ENCODE measurements at regions not wholly inside any gene's neighbourhood (a gene's known extent, or its start where the extent isn't known, plus 50 kb on each side); places are given as distances from the start of the nearest gene placed in this dataset.
"Not testable (repeated sequence)": the region's sequence is repeated elsewhere in the genome, so short reads cannot be mapped to it uniquely, and the experiment has no call there.

- DNase-seq (ENCODE audit: low spot score) (no peak), ATAC-seq (ENCODE audit: low read depth) (no peak)
- TF ChIP-seq, protein P1, sequence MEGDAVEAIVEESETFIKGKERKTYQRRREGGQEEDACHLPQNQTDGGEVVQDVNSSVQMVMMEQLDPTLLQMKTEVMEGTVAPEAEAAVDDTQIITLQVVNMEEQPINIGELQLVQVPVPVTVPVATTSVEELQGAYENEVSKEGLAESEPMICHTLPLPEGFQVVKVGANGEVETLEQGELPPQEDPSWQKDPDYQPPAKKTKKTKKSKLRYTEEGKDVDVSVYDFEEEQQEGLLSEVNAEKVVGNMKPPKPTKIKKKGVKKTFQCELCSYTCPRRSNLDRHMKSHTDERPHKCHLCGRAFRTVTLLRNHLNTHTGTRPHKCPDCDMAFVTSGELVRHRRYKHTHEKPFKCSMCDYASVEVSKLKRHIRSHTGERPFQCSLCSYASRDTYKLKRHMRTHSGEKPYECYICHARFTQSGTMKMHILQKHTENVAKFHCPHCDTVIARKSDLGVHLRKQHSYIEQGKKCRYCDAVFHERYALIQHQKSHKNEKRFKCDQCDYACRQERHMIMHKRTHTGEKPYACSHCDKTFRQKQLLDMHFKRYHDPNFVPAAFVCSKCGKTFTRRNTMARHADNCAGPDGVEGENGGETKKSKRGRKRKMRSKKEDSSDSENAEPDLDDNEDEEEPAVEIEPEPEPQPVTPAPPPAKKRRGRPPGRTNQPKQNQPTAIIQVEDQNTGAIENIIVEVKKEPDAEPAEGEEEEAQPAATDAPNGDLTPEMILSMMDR (IDR thresholded peaks at IDR 0.05; ENCODE audit: poor library complexity, severe bottlenecking): no peak
- H3K9me3 ChIP-seq (ENCODE audit: severe bottlenecking): no peaks in the 10 kb centered on the region
- H3K27ac ChIP-seq (ENCODE audit: poor library complexity, severe bottlenecking): no peak overlapping the region
- no peaks in the 10 kb centered on the region for H3K36me3 ChIP-seq (ENCODE audit: low read depth)
- no peaks in the 10 kb centered on the region for H3K27me3 ChIP-seq (ENCODE audit: insufficient read depth, poor library complexity, severe bottlenecking)
- H3K4me3 ChIP-seq (ENCODE audit: severe bottlenecking): no peak overlapping the region
- H3K4me1 ChIP-seq (ENCODE audit: insufficient read depth, poor library complexity, severe bottlenecking): no peaks in the 10 kb centered on the region
Measured at GRCh38 chr3:72068621-72069020, 283.7 kb upstream of the PROK2 start.

- DNase-seq (ENCODE audit: low spot score): no peak
- H3K27ac ChIP-seq (ENCODE audit: poor library complexity, severe bottlenecking): no peak overlapping the region
- ATAC-seq (ENCODE audit: low read depth): no peak
- no peaks in the 10 kb centered on the region for H3K4me1 ChIP-seq (ENCODE audit: insufficient read depth, poor library complexity, severe bottlenecking)
- no peaks in the 10 kb centered on the region for H3K36me3 ChIP-seq (ENCODE audit: low read depth)
- TF ChIP-seq, protein P1 (IDR thresholded peaks at IDR 0.05; ENCODE audit: poor library complexity, severe bottlenecking): no peak
- no peak overlapping the region for H3K4me3 ChIP-seq (ENCODE audit: severe bottlenecking)
- H3K9me3 ChIP-seq (ENCODE audit: severe bottlenecking): no peaks in the 10 kb centered on the region
- H3K27me3 ChIP-seq (ENCODE audit: insufficient read depth, poor library complexity, severe bottlenecking): no peaks in the 10 kb centered on the region
Measured at GRCh38 chr3:72067721-72068120, 282.8 kb upstream of the PROK2 start.

- Histone ChIP-seq H3K36me3 (ENCODE audit: low read depth) (no peaks in the 10 kb centered on the region), H3K9me3 (ENCODE audit: severe bottlenecking) (no peaks in the 10 kb centered on the region), H3K4me3 (ENCODE audit: severe bottlenecking) (no peak overlapping the region), H3K27ac (ENCODE audit: poor library complexity, severe bottlenecking) (no peak overlapping the region), H3K4me1 (ENCODE audit: insufficient read depth, poor library complexity, severe bottlenecking) (no peaks in the 10 kb centered on the region), H3K27me3 (ENCODE audit: insufficient read depth, poor library complexity, severe bottlenecking) (no peaks in the 10 kb centered on the region)
- TF ChIP-seq, protein P1 (IDR thresholded peaks at IDR 0.05; ENCODE audit: poor library complexity, severe bottlenecking): no peak
- ATAC-seq (ENCODE audit: low read depth): no peak
- DNase-seq (ENCODE audit: low spot score): no peak
Measured at GRCh38 chr3:72065872-72066641, 281.1 kb upstream of the PROK2 start.

GRCh38 chr3:72065236-72065635 lies 280.3 kb upstream of the PROK2 start:
- no peaks in the 10 kb centered on the region for H3K9me3 ChIP-seq (ENCODE audit: severe bottlenecking)
- no peaks in the 10 kb centered on the region for H3K27me3 ChIP-seq (ENCODE audit: insufficient read depth, poor library complexity, severe bottlenecking)
- no peak for DNase-seq (ENCODE audit: low spot score)
- H3K4me3 ChIP-seq (ENCODE audit: severe bottlenecking): no peak overlapping the region
- H3K27ac ChIP-seq (ENCODE audit: poor library complexity, severe bottlenecking): no peak overlapping the region
- TF ChIP-seq, protein P1 (IDR thresholded peaks at IDR 0.05; ENCODE audit: poor library complexity, severe bottlenecking): no peak
- no peaks in the 10 kb centered on the region for H3K4me1 ChIP-seq (ENCODE audit: insufficient read depth, poor library complexity, severe bottlenecking)
- no peaks in the 10 kb centered on the region for H3K36me3 ChIP-seq (ENCODE audit: low read depth)
- ATAC-seq (ENCODE audit: low read depth): no peak

GRCh38 chr3:72064727-72065126 lies 279.8 kb upstream of the PROK2 start:
- H3K27me3 ChIP-seq (ENCODE audit: insufficient read depth, poor library complexity, severe bottlenecking); H3K27ac ChIP-seq (ENCODE audit: poor library complexity, severe bottlenecking); H3K36me3 ChIP-seq (ENCODE audit: low read depth); H3K4me3 ChIP-seq (ENCODE audit: severe bottlenecking); H3K9me3 ChIP-seq (ENCODE audit: severe bottlenecking); H3K4me1 ChIP-seq (ENCODE audit: insufficient read depth, poor library complexity, severe bottlenecking); ATAC-seq (ENCODE audit: low read depth); DNase-seq (ENCODE audit: low spot score): not testable (repeated sequence)
